HepG2 (cell line): ENCODE measurements at regions not wholly inside any gene's neighbourhood (a gene's known extent, or its start where the extent isn't known, plus 50 kb on each side); places are given as distances from the start of the nearest gene placed in this dataset.

Experiments
- AKAP8 ChIP-seq: sonication (generic); formaldehyde crosslinking; IDR thresholded peaks from 2 replicates; pipeline ENCODE4 v1.5.1; 2020; ENCODE audit warnings: mild to moderate bottlenecking, missing genetic modification reagents
- CBFB ChIP-seq: sonication (generic); formaldehyde crosslinking; IDR thresholded peaks from 2 replicates; pipeline ENCODE4 v1.4.0; 2020; ENCODE audit warnings: missing genetic modification reagents
- EHMT2 ChIP-seq: fragments of 200-600 bp; sonication (generic); IDR thresholded peaks from 2 replicates; pipeline ENCODE4 v1.7.0; 2017; ENCODE audit warnings: antibody characterized with exemption, low read depth, low read length, borderline replicate concordance
- GABPA ChIP-seq, 2 experiments: IDR thresholded peaks; 2 replicates each; pipeline ENCODE4 v1.6.1; 2011 to 2016; ENCODE audit warnings: low read depth in 2 of 2, low read length in 1 of 2, missing biosample characterization in 1 of 2, missing genetic modification characterization in 1 of 2
- GABPB1 ChIP-seq: IDR thresholded peaks from 2 replicates; pipeline ENCODE4 v1.6.1; 2016; ENCODE audit warnings: mild to moderate bottlenecking, missing genetic modification reagents, moderate library complexity, missing compliant biosample characterization
- HMG20A ChIP-seq: IDR thresholded peaks from 2 replicates; pipeline ENCODE4 v1.6.1; 2016; ENCODE audit warnings: borderline replicate concordance
- NFYB ChIP-seq: sonication (generic); formaldehyde crosslinking; IDR thresholded peaks from 2 replicates; pipeline ENCODE4 v1.4.0; 2020; ENCODE audit warnings: missing genetic modification reagents
- SIN3A ChIP-seq: IDR thresholded peaks from 2 replicates; pipeline ENCODE4 v1.6.1; 2011; ENCODE audit warnings: low read depth, mild to moderate bottlenecking, control low read depth, low read length, borderline replicate concordance
- TEAD3 ChIP-seq: optimal IDR thresholded peaks from 2 replicates; pipeline ENCODE3; 2016; ENCODE audit warnings: borderline replicate concordance
- ZFP1 ChIP-seq: IDR thresholded peaks from 2 replicates; pipeline ENCODE4 v1.6.1; 2016
- ZNF33B ChIP-seq: sonication (generic); formaldehyde crosslinking; IDR thresholded peaks from 2 replicates; pipeline ENCODE4 v1.5.1; 2020; ENCODE audit warnings: mild to moderate bottlenecking, missing genetic modification reagents
- ZNF34 ChIP-seq: sonication (generic); formaldehyde crosslinking; IDR thresholded peaks from 2 replicates; pipeline ENCODE4 v1.4.0; 2020; ENCODE audit warnings: mild to moderate bottlenecking, missing genetic modification reagents, borderline replicate concordance
- ZNF510 ChIP-seq: sonication (generic); formaldehyde crosslinking; IDR thresholded peaks from 2 replicates; pipeline ENCODE4 v1.4.0; 2020; ENCODE audit warnings: low read depth, mild to moderate bottlenecking, missing genetic modification reagents
- ZNF747 ChIP-seq: sonication (generic); formaldehyde crosslinking; IDR thresholded peaks from 2 replicates; pipeline ENCODE4 v1.8.1; 2023; ENCODE audit warnings: missing genetic modification reagents, mild to moderate bottlenecking, borderline replicate concordance
- TF ChIP-seq, protein P1 (sequence below): sonication (generic); formaldehyde crosslinking; IDR thresholded peaks from 2 replicates; pipeline ENCODE4 v1.8.0; 2022; ENCODE audit warnings: low read depth, missing genetic modification reagents
- TF ChIP-seq, protein P2 (sequence below), 2 experiments: sonication (generic) in 1 of 2; formaldehyde crosslinking in 1 of 2; IDR thresholded peaks; 2 replicates each; pipeline versions ENCODE4 v1.4.0 to v1.6.1; 2016 to 2020; ENCODE audit warnings: borderline replicate concordance in 1 of 2, low read depth in 1 of 2, mild to moderate bottlenecking in 1 of 2, missing genetic modification reagents in 1 of 2
- TF ChIP-seq, protein P3 (sequence below): IDR thresholded peaks from 2 replicates; pipeline ENCODE4 v1.6.1; 2016; ENCODE audit warnings: missing genetic modification reagents, missing compliant biosample characterization
- TF ChIP-seq, protein P4 (sequence below): sonication (generic); formaldehyde crosslinking; IDR thresholded peaks from 2 replicates; pipeline ENCODE4 v1.4.0; 2020; ENCODE audit warnings: low read depth, mild to moderate bottlenecking, missing genetic modification reagents
- TF ChIP-seq, protein P5 (sequence below): sonication (generic); formaldehyde crosslinking; IDR thresholded peaks from 2 replicates; pipeline ENCODE4 v1.5.0; 2020; ENCODE audit warnings: missing genetic modification reagents

DNA sequence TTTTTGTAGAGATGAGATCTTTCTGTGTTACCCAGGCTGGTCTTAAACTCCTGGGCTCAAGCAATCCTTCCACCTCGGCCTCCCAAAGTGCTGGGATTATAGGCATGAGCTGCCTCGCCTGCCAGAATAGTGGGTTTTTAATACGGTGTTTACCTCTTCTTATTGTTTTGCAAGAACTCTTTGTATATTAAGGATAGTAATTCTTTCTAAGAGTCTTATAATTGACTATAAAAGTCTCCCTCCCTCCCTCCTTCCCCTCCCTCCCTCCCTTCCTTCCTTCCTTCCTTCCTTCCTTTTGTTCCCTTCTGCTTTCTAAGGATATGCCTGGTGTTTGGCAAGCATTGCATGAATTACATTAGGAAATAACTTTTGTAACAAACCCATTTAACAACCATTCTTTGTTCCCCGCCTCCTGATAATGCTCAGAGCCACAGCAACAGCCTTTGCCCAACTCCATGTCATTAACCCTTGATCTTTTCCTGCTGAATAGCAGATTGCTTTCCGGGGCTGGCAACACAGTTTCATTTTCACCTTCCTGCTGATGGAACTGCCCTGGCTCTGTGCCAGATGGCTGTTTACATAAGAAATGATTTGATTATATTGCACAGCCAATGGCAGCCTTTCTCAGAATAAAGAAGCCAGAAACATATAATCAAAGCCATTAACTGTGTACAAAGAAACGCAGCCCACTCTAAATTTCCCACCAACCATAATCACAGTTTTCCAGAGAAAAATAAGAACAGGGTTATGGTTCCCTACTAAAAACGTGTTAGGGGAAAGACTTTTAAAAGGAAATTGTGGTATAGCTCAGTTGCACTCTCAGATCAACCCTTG, 143.7 kb upstream of the PTPN1 start (continued):
- TF ChIP-seq GABPB1 (CRISPR knock-in tag) (peak; percentile 47), AKAP8 (0 out of 2 replicates have a peak, but pooled peaks have one; percentile 62), GABPA (IDR thresholded peaks at IDR 0.05; ENCODE audit: low read depth, low read length) (no peak), GABPA (CRISPR knock-in tag; IDR thresholded peaks at IDR 0.05; ENCODE audit: low read depth) (peak; percentile 49), ZFP1 (CRISPR knock-in tag) (peak; percentile 88; the same call in 1 of the 2 replicates), HMG20A (CRISPR knock-in tag) (peak; percentile 91), EHMT2 (peak; percentile 64; the same call in 1 of the 2 replicates), ZNF33B (no peak), ZNF34 (CRISPR knock-in tag) (no peak), ZNF510 (0 out of 2 replicates have a peak, but pooled peaks have one; percentile 81), ZNF747 (no peak), TEAD3 (peak; percentile 81), CBFB (CRISPR knock-in tag) (peak; percentile 78), SIN3A (peak; percentile 44; the same call in 1 of the 2 replicates), NFYB (CRISPR knock-in tag) (peak; percentile 2; the same call in 1 of the 2 replicates)
- TF ChIP-seq, protein P1, sequence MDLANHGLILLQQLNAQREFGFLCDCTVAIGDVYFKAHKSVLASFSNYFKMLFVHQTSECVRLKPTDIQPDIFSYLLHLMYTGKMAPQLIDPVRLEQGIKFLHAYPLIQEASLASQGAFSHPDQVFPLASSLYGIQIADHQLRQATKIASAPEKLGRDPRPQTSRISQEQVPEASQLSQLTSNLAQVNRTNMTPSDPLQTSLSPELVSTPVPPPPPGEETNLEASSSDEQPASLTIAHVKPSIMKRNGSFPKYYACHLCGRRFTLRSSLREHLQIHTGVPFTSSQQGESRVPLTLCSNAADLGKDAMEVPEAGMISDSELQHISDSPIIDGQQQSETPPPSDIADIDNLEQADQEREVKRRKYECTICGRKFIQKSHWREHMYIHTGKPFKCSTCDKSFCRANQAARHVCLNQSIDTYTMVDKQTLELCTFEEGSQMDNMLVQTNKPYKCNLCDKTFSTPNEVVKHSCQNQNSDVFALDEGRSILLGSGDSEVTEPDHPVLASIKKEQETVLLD (CRISPR knock-in tag) = peak; percentile 23; the same call in 1 of the 2 replicates
- TF ChIP-seq, protein P2, sequence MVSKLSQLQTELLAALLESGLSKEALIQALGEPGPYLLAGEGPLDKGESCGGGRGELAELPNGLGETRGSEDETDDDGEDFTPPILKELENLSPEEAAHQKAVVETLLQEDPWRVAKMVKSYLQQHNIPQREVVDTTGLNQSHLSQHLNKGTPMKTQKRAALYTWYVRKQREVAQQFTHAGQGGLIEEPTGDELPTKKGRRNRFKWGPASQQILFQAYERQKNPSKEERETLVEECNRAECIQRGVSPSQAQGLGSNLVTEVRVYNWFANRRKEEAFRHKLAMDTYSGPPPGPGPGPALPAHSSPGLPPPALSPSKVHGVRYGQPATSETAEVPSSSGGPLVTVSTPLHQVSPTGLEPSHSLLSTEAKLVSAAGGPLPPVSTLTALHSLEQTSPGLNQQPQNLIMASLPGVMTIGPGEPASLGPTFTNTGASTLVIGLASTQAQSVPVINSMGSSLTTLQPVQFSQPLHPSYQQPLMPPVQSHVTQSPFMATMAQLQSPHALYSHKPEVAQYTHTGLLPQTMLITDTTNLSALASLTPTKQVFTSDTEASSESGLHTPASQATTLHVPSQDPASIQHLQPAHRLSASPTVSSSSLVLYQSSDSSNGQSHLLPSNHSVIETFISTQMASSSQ (IDR thresholded peaks at IDR 0.05; ENCODE audit: low read depth) = no peak
- TF ChIP-seq, protein P2 (CRISPR knock-in tag; IDR thresholded peaks at IDR 0.05; ENCODE audit: borderline replicate concordance) = peak; percentile 71; the same call in 1 of the 2 replicates
- TF ChIP-seq, protein P3, sequence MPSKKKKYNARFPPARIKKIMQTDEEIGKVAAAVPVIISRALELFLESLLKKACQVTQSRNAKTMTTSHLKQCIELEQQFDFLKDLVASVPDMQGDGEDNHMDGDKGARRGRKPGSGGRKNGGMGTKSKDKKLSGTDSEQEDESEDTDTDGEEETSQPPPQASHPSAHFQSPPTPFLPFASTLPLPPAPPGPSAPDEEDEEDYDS = peak; percentile 59
- TF ChIP-seq, protein P4, sequence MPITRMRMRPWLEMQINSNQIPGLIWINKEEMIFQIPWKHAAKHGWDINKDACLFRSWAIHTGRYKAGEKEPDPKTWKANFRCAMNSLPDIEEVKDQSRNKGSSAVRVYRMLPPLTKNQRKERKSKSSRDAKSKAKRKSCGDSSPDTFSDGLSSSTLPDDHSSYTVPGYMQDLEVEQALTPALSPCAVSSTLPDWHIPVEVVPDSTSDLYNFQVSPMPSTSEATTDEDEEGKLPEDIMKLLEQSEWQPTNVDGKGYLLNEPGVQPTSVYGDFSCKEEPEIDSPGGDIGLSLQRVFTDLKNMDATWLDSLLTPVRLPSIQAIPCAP (CRISPR knock-in tag) = peak; percentile 99
- TF ChIP-seq, protein P5, sequence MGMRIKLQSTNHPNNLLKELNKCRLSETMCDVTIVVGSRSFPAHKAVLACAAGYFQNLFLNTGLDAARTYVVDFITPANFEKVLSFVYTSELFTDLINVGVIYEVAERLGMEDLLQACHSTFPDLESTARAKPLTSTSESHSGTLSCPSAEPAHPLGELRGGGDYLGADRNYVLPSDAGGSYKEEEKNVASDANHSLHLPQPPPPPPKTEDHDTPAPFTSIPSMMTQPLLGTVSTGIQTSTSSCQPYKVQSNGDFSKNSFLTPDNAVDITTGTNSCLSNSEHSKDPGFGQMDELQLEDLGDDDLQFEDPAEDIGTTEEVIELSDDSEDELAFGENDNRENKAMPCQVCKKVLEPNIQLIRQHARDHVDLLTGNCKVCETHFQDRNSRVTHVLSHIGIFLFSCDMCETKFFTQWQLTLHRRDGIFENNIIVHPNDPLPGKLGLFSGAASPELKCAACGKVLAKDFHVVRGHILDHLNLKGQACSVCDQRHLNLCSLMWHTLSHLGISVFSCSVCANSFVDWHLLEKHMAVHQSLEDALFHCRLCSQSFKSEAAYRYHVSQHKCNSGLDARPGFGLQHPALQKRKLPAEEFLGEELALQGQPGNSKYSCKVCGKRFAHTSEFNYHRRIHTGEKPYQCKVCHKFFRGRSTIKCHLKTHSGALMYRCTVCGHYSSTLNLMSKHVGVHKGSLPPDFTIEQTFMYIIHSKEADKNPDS (CRISPR knock-in tag) = 0 out of 2 replicates have a peak, but pooled peaks have one; percentile 56
